WERI-Rb-1 (cell line): ENCODE measurements at regions not wholly inside any gene's neighbourhood (a gene's known extent, or its start where the extent isn't known, plus 50 kb on each side); places are given as distances from the start of the nearest gene placed in this dataset.

Experiments used
- DNase-seq: peaks from one replicate; pipeline ENCODE4 v3.0.0-alpha.2; 2020
- H3K27ac ChIP-seq: fragments of 250-450 bp; sonication (Bioruptor Pico); 2 replicates; pipeline ENCODE4 v1.5.1; 2020; ENCODE audit warnings: mild to moderate bottlenecking, moderate library complexity
- H3K27me3 ChIP-seq: fragments of 250-450 bp; sonication (Bioruptor Pico); 2 replicates; pipeline ENCODE4 v1.5.1; 2021; ENCODE audit warnings: mild to moderate bottlenecking, low read depth, moderate library complexity; ENCODE audit not compliant: insufficient read depth, severe bottlenecking
- H3K36me3 ChIP-seq: fragments of 250-450 bp; sonication (Bioruptor Pico); 2 replicates; pipeline ENCODE4 v1.5.1; 2020; ENCODE audit warnings: mild to moderate bottlenecking, moderate library complexity
- H3K4me3 ChIP-seq: 2 replicates; pipeline ENCODE4 v1.5.1; 2011; ENCODE audit warnings: low read depth, mild to moderate bottlenecking, control low read depth, low read length
- H3K9me3 ChIP-seq: fragments of 250-450 bp; sonication (Bioruptor Pico); 2 replicates; pipeline ENCODE4 v1.5.1; 2021; ENCODE audit warnings: mild to moderate bottlenecking, moderate library complexity; ENCODE audit not compliant: severe bottlenecking
- TF ChIP-seq, protein P1 (sequence below): IDR thresholded peaks from 2 replicates; pipeline ENCODE4 v1.5.1; 2011; ENCODE audit warnings: low read depth, mild to moderate bottlenecking, control low read depth, inconsistent platforms, low read length

DNA sequence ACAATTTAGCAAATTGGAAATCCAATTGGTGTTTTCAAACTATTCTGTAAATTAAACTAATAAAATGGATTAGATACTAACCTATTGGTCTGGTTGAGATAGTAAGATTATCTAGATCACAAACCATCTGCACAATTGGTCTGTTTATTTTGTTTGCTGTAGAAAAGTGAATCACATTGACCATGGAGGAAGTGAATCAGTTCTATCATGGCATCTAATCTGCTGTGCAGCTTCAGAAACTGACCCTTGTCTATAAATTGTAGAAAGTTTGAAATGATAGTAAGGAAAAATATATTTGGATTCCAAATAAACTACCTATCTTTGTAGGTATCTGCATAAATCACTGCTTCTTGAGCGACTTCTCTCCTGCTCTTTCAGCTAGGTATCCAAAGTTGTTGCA lies 1865.4 kb downstream of the MAT2B start:
- Histone ChIP-seq H3K27me3 (no peaks in the 10 kb centered on the region), H3K9me3 (no peaks in the 10 kb centered on the region), H3K4me3 (no peak overlapping the region), H3K27ac (no peak overlapping the region), H3K36me3 (no peaks in the 10 kb centered on the region)
- TF ChIP-seq, protein P1, sequence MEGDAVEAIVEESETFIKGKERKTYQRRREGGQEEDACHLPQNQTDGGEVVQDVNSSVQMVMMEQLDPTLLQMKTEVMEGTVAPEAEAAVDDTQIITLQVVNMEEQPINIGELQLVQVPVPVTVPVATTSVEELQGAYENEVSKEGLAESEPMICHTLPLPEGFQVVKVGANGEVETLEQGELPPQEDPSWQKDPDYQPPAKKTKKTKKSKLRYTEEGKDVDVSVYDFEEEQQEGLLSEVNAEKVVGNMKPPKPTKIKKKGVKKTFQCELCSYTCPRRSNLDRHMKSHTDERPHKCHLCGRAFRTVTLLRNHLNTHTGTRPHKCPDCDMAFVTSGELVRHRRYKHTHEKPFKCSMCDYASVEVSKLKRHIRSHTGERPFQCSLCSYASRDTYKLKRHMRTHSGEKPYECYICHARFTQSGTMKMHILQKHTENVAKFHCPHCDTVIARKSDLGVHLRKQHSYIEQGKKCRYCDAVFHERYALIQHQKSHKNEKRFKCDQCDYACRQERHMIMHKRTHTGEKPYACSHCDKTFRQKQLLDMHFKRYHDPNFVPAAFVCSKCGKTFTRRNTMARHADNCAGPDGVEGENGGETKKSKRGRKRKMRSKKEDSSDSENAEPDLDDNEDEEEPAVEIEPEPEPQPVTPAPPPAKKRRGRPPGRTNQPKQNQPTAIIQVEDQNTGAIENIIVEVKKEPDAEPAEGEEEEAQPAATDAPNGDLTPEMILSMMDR: no peak
- no peak for DNase-seq

DNA sequence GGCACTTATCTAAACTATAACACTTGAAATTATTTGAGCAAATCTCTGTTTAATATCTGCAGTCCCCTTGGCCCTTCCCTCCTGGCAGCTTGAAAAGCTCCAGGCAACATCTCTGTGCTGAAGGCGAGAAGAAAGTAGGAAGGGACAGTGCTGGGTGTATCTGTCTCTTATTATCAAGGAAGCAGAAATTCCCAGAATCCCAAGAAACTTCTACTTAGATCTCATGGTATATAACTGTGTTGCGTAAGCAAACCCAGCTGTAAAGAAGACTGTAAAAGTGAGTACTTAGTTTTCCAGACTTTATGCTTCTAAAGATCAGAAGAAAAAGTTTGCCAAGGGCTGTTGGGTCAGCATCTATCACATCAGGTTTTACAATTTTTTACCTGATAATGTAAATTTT lies 1869.8 kb downstream of the MAT2B start:
- no peak overlapping the region for H3K27ac ChIP-seq
- TF ChIP-seq, protein P1: no peak
- no peak for DNase-seq
- no peaks in the 10 kb centered on the region for H3K27me3 ChIP-seq
- no peak overlapping the region for H3K4me3 ChIP-seq
- no peaks in the 10 kb centered on the region for H3K9me3 ChIP-seq
- no peaks in the 10 kb centered on the region for H3K36me3 ChIP-seq

DNA sequence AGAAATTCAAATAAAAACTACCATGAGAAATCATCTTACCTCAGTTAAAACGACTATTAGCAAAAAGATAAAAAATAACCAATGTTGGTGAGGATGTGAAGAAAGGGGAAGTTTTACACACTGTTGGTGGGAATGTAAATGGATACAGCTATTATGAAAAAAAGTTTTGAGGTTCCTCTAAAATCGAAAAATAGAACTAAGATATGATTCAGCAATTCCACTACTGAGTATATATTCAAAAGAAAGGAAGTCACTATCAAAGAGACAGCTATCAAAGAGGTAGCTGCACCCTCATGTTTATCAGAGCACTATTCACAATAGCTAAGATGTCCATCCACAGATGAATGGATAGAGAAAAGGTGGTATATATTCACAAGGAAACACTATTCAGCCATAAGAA lies 1888.4 kb downstream of the MAT2B start:
- H3K27ac ChIP-seq: no peak overlapping the region
- H3K36me3 ChIP-seq: no peaks in the 10 kb centered on the region
- no peak for DNase-seq
- no peaks in the 10 kb centered on the region for H3K27me3 ChIP-seq
- TF ChIP-seq, protein P1: no peak
- no peak overlapping the region for H3K4me3 ChIP-seq
- no peaks in the 10 kb centered on the region for H3K9me3 ChIP-seq

DNA sequence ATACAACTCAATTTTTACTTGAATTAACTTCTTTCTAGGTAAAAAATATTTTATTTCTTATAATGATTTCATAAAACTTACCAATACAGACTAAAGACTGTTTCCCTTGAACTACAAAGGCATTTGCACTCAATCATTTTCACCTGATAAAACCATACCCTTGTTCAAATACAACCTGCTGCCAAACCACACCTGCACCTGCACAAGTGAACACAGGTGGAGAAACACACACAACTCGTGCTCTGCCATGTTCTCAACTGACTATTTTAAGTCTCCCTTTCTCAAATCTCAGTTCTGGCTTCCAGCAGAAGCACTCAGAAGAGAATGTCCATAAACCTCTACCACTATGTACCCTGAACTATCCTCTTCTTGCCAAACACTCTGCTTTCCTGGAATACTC lies 1892.1 kb downstream of the MAT2B start:
- no peaks in the 10 kb centered on the region for H3K36me3 ChIP-seq
- no peak overlapping the region for H3K4me3 ChIP-seq
- H3K27me3 ChIP-seq: no peaks in the 10 kb centered on the region
- no peak for DNase-seq
- no peak overlapping the region for H3K27ac ChIP-seq
- TF ChIP-seq, protein P1: no peak
- no peaks in the 10 kb centered on the region for H3K9me3 ChIP-seq

DNA sequence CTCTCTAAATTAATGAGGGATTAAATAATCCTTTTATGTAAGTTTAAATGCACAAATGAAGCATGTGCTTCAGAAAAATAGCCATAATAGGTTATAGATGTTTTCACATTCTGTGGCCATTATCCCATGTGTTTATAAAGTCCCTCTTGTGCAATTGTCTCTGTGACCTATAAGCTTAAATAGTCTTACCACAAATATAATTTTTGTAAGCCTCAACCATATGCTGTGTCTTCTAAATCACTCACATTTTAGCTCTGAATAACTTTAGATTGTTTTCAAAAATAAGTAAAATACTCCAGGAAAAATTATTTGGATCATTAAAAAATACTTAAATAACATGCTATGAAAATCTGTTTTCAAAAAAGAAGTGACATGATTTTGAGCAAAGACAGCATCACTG lies 1894.7 kb downstream of the MAT2B start:
- H3K27me3 ChIP-seq: no peaks in the 10 kb centered on the region
- no peak overlapping the region for H3K4me3 ChIP-seq
- H3K9me3 ChIP-seq: no peaks in the 10 kb centered on the region
- no peaks in the 10 kb centered on the region for H3K36me3 ChIP-seq
- DNase-seq: no peak
- H3K27ac ChIP-seq: no peak overlapping the region
- TF ChIP-seq, protein P1: no peak

DNA sequence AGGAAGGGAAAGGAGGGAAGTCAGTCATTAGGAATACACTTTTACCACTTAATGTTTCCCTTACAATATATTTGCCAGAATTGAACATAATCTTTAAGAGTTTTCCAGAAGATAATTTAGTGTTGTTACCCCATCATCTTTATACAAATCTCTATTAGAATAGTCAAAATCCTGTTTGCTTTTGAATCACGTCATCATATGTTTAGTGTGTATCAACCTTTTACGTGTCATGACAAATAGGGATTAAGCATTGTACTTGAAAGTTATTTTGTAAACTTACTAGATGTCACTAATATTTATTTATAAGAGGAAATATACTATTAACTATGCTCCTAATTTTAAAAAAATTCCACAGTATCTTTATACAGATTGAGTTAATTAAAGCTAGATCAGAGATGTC lies 1899.5 kb downstream of the MAT2B start:
- TF ChIP-seq, protein P1: no peak
- Histone ChIP-seq H3K27me3 (no peaks in the 10 kb centered on the region), H3K36me3 (no peaks in the 10 kb centered on the region), H3K9me3 (peaks cover 4% of the 10 kb centered on the region), H3K4me3 (no peak overlapping the region), H3K27ac (no peak overlapping the region)
- no peak for DNase-seq
